Left renal cortex interstitium (tissue), 4 donors: ENCODE measurements at regions not wholly inside any gene's neighbourhood (a gene's known extent, or its start where the extent isn't known, plus 50 kb on each side); places are given as distances from the start of the nearest gene placed in this dataset.
"Not testable (repeated sequence)": the region's sequence is repeated elsewhere in the genome, so short reads cannot be mapped to it uniquely, and the experiment has no call there.

Source experiments
- DNase-seq, 4 donors: peaks; one replicate each; pipeline ENCODE4 v3.0.0-alpha.2; 2013; ENCODE audit warnings: low read depth in 4 of 4, low spot score in 2 of 4, missing footprints in 1 of 4

DNA sequence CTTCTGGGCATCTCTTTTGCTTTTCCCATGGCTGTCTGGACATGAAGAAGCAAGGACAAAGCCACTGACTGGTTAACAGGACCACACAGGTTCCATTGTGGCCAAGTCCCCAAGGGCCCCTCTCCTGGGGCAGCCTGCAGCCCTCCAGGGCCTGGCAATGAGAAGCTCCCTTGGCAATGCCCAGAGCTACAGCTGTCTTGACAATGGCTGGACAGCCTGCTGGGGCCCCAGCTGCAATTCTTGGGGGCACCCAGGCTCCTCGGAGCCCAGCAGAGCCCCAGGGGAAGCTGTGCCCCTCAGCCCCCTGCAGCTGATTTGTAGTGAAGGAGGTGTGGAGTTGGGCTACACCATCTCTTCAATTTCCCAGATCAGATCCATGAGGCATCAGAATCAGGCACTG, 384.9 kb upstream of the PODXL start:
- DNase-seq: no peak

- DNase-seq: no peak
These were observed 384.3 kb upstream of the PODXL start for GRCh38 chr7:131940621-131941165.

- not testable (repeated sequence) for DNase-seq
These were observed 382.4 kb upstream of the PODXL start for GRCh38 chr7:131938788-131939187.

GRCh38 chr7:131937868-131938267, 381.4 kb upstream of the PODXL start:
- no peak for DNase-seq

- no peak for DNase-seq
These were observed 378.8 kb upstream of the PODXL start for GRCh38 chr7:131935180-131935579.

GRCh38 chr7:131934452-131934851, 378.0 kb upstream of the PODXL start:
- no peak for DNase-seq

DNA sequence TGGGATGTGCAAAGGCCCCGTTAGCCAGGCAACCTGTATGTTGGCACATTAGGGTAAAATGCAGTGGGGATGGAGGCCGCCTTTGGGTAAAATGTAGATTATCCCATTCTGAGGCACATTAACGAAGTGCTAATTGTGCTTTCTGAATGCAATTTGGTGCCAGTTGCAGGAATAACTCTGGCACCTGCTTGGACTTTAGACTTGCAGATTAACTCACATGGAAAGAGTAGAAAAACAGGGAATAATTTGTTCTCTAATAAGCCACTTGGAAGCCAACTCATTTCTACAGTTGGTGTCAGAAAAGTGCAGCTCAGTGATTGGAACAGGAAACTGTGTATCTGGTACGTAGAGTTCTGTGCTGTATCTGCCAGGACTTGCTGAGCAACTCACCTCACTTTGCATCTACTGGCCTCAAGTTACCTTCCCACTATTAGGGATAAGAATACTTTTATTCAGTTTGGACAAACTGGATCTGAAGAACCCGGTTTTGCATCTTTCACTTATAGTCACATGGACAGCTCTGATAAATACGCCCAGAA, 377.4 kb upstream of the PODXL start:
- DNase-seq: no peak

- not testable (repeated sequence) for DNase-seq
These were observed 376.8 kb upstream of the PODXL start for GRCh38 chr7:131933219-131933618.

DNA sequence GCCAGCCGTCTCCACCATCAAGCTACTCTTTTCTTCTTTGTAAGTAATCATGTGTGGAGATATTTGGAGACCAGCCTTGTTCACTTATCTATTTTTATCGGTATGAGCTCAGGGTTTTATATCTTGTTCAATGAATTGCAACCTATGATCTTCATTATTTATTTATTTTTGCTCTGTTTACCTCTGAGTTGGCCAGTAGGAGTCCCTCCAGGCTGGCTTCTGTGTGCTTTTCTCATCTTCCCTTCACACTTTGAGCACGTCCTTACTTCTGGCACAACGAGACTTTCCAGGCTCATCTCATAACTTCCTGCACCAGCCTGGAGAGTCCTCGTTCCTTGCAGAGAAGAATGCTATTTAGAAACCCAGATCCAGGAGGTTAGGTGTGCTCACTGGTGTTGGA, 375.8 kb upstream of the PODXL start:
- no peak for DNase-seq

GRCh38 chr7:131931370-131931769, 374.9 kb upstream of the PODXL start:
- DNase-seq: no peak

DNA sequence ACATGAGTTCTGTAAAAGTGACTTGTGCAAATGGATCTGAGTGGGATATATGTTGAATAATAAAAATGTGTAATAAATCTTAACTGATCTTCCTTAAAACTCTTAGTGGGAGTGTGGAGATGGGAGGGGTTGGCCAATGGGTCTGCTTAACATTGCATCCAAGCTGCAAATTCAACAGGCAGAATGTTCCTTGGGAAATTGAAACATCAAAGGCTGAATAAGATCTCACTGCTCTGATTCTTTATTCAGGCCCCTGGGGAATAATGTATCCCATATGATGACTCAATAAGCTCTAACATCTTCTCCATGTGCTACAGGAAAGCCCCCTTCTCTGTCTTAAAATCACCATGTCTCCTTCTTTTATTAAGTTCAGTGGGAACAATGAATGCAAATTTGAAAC, 373.2 kb upstream of the PODXL start:
- no peak for DNase-seq

DNA sequence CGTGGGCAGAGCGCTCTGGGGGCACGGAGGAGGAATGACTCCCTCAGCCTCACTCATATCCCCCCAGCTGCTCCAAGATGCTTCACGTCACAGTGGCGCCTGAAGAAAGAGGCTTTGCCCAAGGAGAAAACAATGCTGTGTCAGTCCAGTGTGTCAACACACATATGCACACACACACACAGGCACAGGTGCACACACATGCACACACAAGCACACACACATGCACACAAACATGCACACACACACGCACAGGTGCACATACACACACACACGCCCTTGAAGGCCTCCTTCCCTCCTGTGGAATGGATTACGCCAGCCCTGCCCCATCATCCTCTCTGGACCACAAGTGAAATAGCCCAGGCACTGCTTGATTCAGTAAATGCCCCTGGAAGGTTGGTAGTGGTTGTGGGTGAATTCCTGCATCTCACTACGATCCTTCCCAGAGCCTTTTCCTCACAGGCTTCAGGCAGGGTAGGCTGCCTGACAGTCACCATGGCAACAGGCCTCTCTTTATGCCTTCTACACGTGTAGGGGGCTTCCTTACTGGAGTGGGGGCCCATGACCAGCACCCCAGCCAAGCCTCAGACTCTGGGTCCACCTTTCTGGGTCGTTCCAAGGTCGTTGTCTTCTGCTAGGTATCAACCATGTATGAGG, 371.5 kb upstream of the PODXL start:
- DNase-seq: no peak

DNA sequence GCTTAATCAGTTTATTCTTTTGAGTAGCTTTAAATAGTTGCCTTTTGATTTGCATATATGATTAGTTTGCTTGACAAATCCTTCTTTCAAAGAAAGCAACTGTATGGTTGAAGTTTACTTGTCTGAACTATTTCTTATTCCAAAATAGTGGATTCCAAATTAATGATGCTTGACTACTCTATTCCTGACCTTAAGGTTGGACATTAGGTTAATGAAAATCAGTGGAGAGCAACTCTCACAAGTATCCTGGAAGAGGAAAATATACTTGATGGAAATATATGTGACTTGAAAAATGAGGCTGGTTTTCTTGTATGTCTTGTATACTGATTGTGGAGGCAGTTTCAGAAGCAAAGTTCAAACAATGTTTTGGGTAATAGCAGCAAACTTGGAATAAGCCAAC, 369.2 kb upstream of the PODXL start:
- no peak for DNase-seq

GRCh38 chr7:131924857-131925256, 368.4 kb upstream of the PODXL start:
- no peak for DNase-seq

- DNase-seq: not testable (repeated sequence)
These were observed 366.5 kb upstream of the PODXL start for GRCh38 chr7:131922948-131923347.

DNA sequence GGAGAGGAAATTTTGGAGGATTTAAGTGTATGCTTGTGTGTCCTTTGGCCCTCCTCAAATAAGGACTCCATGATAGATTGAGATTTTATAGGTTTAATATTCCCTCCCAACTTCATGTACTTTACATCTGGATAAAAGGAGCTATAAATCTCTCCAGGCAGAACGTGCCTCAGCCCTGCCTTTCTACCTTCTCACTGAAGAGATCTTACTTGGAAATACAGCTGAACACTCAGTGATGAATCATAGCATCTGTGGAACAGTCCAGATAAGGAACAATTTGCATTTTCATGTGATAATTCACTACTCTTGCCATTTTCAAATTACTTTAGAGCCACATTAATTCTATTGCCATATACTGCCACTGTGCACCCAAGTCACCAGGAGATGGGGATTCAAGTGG, 364.6 kb upstream of the PODXL start:
- no peak for DNase-seq

DNA sequence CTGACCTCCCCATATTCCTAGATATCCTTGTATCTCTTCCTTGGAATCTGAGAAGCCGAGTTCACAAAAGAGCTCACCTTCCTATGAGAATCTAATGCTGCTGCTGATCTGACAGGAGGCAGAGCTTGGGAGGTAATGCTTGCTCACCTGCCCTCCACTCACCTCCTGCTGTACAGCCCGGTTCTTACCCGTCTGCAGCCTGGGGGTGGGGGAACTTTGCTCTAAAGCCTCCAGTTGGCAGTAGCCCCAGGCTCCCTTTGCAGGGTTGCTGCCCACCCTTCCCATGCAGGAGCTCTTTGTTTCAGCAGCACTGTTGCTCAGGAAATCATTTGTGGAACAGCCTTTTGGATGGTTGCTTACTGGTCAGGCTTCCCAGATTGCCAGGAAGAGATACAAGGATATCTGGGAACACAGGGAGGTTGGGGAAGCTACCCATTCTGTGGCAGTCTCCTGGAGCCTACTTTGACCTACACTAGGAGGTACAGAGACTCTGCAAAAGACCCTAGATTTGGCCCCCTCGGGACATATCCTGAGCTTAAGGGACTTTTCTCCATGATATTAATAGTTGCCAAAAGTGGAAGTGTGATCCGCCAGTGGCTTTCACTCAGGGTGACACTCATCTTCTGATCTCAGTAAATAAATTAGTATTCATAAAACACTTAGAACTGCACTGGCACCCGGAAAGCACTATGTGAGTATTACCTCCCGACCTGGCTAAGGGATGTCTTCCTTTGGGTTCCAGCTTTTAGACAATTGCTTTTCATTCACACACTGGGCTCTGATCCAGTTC, 363.7 kb upstream of the PODXL start:
- DNase-seq: no peak

DNA sequence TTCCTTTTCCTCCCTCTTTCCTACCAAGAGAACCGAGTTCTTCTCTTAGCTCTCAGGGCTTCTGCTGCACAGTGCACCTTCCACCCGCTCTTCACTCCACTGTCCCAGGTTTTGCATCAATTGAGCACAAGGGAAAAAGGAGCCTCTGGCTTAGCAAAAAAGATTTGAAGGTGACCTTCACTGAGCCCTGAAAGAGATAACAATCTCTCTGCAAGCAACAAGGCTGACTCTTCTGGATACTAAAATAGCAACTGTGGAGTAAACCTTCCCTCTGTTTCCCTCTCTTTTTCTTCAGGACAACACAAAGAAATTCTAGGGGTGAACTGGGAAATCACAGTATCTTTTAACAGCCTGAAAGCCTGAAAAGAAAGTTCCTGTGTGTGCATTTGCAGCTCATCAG, 354.7 kb upstream of the PODXL start:
- no peak for DNase-seq

DNA sequence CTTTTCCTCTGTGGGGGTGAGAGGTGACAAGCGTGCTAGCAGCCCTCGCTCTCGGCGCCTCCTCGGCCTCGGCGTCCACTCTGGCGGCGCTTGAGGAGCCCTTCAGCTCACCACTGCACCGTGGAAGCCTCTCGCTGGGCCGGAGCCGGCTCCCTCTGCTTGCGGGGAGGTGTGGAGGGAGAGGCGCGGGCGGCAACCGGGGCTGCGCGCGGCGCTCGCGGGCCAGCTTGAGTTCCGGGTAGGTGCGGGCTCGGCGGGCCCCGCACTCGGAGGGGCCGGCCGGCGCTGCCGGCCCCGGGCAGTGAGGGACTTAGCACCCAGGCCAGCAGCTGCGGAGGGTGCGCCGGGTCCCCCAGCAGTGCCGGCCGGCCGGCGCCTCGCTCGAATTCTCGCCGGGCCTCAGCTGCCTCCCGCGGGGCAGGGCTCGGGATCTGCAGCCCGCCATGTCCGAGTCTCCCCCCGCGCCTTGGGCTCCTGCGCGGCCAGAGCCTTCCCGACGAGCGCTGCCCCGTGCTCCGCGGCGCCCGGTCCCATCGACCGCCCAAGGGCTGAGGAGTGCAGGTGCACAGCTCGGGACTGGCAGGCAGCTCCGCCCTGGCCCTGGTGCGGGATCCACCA, 352.8 kb upstream of the PODXL start:
- no peak for DNase-seq

- no peak for DNase-seq
These were observed 352.3 kb upstream of the PODXL start for GRCh38 chr7:131908714-131909113.

- DNase-seq: no peak
These were observed 349.1 kb upstream of the PODXL start for GRCh38 chr7:131905471-131905973.
